Chondrocyte (in vitro differentiated cells): ENCODE measurements at regions not wholly inside any gene's neighbourhood (a gene's known extent, or its start where the extent isn't known, plus 50 kb on each side); places are given as distances from the start of the nearest gene placed in this dataset.

Source experiments
- DNase-seq: peaks from one replicate; pipeline ENCODE4 v3.0.0; 2021; ENCODE audit warnings: mixed read lengths, low spot score
- H3K27ac Mint-ChIP-seq: one replicate; pipeline ENCODE4 v1.8.0; 2021; ENCODE audit warnings: mild to moderate bottlenecking, moderate library complexity, mixed read lengths; ENCODE audit not compliant: unreplicated experiment
- H3K27me3 Mint-ChIP-seq: 2 replicates; pipeline ENCODE4 v1.8.0; 2021; ENCODE audit warnings: low read depth, mixed read lengths
- H3K36me3 Mint-ChIP-seq: 2 replicates; pipeline ENCODE4 v1.8.0; 2021; ENCODE audit warnings: low read depth, mixed read lengths
- H3K4me1 Mint-ChIP-seq: 2 replicates; pipeline ENCODE4 v1.8.0; 2021; ENCODE audit warnings: low read depth, mild to moderate bottlenecking, mixed read lengths
- H3K4me3 Mint-ChIP-seq: one replicate; pipeline ENCODE4 v1.8.0; 2021; ENCODE audit warnings: mild to moderate bottlenecking, moderate library complexity, mixed read lengths; ENCODE audit not compliant: unreplicated experiment
- H3K9me3 Mint-ChIP-seq: 2 replicates; pipeline ENCODE4 v1.8.0; 2021; ENCODE audit warnings: low read depth, mixed read lengths
- TF ChIP-seq, protein P1 (sequence below): fragments of 200-600 bp; sonication (generic); IDR thresholded peaks from 2 replicates; pipeline ENCODE4 v1.5.0; 2021; ENCODE audit warnings: antibody characterized with exemption, mild to moderate bottlenecking, moderate library complexity

DNA sequence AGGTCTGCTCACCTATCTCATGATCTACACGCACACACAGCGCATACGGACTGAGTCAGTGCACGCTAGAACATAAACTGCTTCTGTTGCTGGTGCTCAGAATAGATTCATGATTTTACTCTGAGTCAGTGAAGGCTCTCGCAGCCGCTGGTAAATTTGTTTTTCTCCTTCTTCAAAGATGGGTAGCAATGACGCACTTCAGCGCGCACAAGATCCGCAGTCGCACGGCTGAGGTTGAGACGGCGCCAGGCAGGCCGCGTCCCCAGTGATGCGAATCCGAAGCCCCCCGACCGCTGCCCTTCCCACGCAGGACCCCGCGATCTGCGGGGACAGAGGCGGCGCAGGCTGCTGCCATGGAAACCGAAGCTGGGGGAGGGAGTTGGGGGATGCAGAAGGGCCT is 103.7 kb upstream of the USP29 start:
- TF ChIP-seq, protein P1, sequence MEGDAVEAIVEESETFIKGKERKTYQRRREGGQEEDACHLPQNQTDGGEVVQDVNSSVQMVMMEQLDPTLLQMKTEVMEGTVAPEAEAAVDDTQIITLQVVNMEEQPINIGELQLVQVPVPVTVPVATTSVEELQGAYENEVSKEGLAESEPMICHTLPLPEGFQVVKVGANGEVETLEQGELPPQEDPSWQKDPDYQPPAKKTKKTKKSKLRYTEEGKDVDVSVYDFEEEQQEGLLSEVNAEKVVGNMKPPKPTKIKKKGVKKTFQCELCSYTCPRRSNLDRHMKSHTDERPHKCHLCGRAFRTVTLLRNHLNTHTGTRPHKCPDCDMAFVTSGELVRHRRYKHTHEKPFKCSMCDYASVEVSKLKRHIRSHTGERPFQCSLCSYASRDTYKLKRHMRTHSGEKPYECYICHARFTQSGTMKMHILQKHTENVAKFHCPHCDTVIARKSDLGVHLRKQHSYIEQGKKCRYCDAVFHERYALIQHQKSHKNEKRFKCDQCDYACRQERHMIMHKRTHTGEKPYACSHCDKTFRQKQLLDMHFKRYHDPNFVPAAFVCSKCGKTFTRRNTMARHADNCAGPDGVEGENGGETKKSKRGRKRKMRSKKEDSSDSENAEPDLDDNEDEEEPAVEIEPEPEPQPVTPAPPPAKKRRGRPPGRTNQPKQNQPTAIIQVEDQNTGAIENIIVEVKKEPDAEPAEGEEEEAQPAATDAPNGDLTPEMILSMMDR = no peak
- Mint-ChIP-seq H3K27me3 (no peaks in the 10 kb centered on the region), H3K27ac (no peak overlapping the region), H3K36me3 (peaks cover 2% of the 10 kb centered on the region), H3K4me1 (no peaks in the 10 kb centered on the region), H3K9me3 (peaks cover 47% of the 10 kb centered on the region), H3K4me3 (no peak overlapping the region)
- no peak for DNase-seq

DNA sequence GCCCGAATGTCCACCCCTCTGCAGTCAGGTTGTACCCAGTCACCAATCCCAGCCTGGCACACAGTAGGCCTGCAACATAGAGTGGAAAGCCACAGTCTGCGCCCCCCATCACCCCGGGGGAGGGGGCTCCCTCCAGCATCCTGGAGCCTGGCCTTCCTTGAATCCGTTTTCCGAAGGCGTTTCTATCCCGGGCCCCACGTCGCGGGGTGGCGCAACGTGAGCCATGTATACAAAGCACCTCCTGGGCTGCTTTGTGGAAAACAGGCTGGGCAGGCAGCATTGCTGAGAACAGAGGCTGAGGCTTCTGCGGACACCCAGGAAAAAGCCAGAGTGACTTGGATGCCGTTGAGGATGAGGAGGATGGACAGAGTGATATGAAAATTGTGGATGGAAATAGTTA is 103.3 kb upstream of the USP29 start:
- Mint-ChIP-seq H3K4me1 (no peaks in the 10 kb centered on the region), H3K4me3 (no peak overlapping the region), H3K27me3 (no peaks in the 10 kb centered on the region), H3K27ac (no peak overlapping the region), H3K9me3 (peaks cover 48% of the 10 kb centered on the region), H3K36me3 (peaks cover 2% of the 10 kb centered on the region)
- TF ChIP-seq, protein P1 = no peak
- DNase-seq = no peak

DNA sequence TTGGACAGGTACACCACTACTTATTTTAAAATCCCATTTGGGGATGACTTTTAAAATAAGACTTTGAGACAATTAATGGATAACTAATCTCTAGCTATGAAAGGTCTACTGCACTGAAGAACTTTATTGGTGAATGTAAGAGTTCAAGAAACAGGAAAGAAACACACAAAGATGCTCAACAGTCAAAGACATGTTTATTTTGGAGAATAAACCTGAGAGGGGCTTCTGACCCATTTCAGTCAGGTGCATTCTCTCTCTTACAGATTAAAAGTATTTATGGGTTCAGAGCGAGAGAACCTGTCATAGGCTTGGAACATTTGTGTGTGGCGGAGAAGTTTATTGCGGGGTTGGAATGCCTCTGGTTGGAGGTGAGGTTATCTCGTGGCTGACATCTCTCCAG is 94.3 kb upstream of the USP29 start:
- peaks cover 51% of the 10 kb centered on the region for H3K9me3 Mint-ChIP-seq
- H3K36me3 Mint-ChIP-seq = peaks cover 1% of the 10 kb centered on the region
- H3K27me3 Mint-ChIP-seq = no peaks in the 10 kb centered on the region
- DNase-seq = no peak
- H3K4me1 Mint-ChIP-seq = no peaks in the 10 kb centered on the region
- TF ChIP-seq, protein P1 = no peak
- H3K4me3 Mint-ChIP-seq = no peak overlapping the region
- no peak overlapping the region for H3K27ac Mint-ChIP-seq

DNA sequence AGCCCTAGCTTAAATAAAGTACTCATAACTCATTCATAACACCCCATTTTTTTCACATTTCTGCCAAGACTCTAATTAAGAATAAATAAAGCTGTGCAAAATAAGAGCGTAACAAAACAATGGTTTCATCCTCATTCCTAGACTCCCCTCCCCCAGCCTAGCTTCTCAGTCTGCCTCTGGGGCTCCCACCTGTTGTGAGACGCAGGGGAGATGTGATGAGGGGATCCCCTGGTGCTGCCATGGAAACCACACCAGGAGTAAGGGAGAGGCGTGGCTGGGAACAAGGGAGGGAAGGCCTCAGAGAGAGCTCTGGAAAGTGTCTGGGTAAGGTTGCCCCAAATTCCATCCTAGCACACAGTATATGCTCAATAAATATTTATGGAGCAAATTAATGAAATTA is 93.3 kb upstream of the USP29 start:
- H3K9me3 Mint-ChIP-seq = peaks cover 51% of the 10 kb centered on the region
- no peak for DNase-seq
- TF ChIP-seq, protein P1 = no peak
- H3K4me1 Mint-ChIP-seq = no peaks in the 10 kb centered on the region
- H3K4me3 Mint-ChIP-seq = no peak overlapping the region
- no peaks in the 10 kb centered on the region for H3K27me3 Mint-ChIP-seq
- no peak overlapping the region for H3K27ac Mint-ChIP-seq
- H3K36me3 Mint-ChIP-seq = peaks cover 1% of the 10 kb centered on the region

DNA sequence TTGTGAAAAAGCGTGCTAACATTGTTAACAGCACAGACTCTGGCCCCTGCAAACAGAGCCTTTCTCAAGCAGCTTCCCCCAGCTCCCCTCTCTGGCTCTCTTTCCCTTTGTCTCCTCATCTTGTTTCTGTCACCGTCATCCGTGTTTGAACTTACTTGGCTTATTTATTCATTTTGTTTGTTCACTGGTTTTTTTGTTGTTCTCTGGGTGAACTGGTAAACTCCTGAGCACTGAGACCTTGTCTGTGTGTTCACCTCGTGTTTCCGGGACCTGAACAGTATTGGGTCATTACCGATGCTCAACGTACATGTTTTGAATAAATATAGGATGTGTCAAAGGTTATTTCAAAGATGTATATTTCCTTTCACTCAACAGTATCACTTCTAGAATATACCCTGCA is 92.4 kb upstream of the USP29 start:
- Mint-ChIP-seq H3K27me3 (no peaks in the 10 kb centered on the region), H3K4me1 (no peaks in the 10 kb centered on the region), H3K27ac (no peak overlapping the region), H3K9me3 (peaks cover 53% of the 10 kb centered on the region), H3K4me3 (no peak overlapping the region), H3K36me3 (peaks cover 1% of the 10 kb centered on the region)
- DNase-seq = no peak
- TF ChIP-seq, protein P1 = no peak
